ENCODE measurements at regions not wholly inside any gene's neighbourhood (a gene's known extent, or its start where the extent isn't known, plus 50 kb on each side); places are given as distances from the start of the nearest gene placed in this dataset.
A peak's percentile ranks its signal among the peaks of the same experiment; 100 is the strongest.

DNA sequence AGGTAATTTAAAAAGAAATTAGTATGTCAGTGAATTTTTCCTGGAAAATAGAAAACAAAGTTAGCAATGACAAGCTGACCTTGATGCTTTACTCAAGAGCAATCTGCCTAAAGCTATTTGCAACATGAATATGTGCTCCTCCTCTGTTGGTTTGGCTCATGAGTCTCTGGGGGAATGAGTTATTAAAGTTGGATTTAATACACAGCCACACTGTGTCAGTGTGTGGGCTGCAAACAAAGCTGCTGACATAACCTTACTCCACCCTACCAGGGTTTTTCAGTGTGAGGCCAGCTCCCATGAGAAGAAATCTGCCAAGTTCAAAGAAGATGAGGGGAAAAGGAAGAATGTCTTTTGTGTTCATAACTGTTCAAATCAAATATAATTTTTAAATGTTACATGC, 280.5 kb downstream of the TLL1 start:
- no peaks in the 10 kb centered on the region for H3K9me3 ChIP-seq (ENCODE audit: control insufficient read depth, insufficient read depth, low read depth, low read length)
- ChIA-PET CTCF (no interaction called here), POLR2A (no interaction called here)
- TF ChIP-seq ZNF548 (tag by site-specific recombination; IDR thresholded peaks at IDR 0.05) (no peak), ZNF121 (tag by site-specific recombination; IDR thresholded peaks at IDR 0.05) (no peak), ZBTB1 (tag by site-specific recombination; IDR thresholded peaks at IDR 0.05) (no peak), ZNF544 (tag by site-specific recombination; IDR thresholded peaks at IDR 0.05) (no peak), ZNF513 (tag by site-specific recombination; IDR thresholded peaks at IDR 0.05) (no peak), ZNF202 (tag by site-specific recombination; IDR thresholded peaks at IDR 0.05; ENCODE audit: borderline replicate concordance) (no peak), ZNF580 (tag by site-specific recombination; IDR thresholded peaks at IDR 0.05) (no peak), ZNF473 (tag by site-specific recombination; IDR thresholded peaks at IDR 0.05) (no peak), GLI4 (tag by site-specific recombination; IDR thresholded peaks at IDR 0.05) (no peak)
- no peak overlapping the region for H3K27ac ChIP-seq (ENCODE audit: extremely low read depth, low read depth, low read length)
- H3K4me1 ChIP-seq (ENCODE audit: control insufficient read depth, insufficient read depth, low read length): no peaks in the 10 kb centered on the region
- H3K36me3 ChIP-seq (ENCODE audit: control insufficient read depth in 2 of 2, insufficient read depth in 1 of 2, low read length in 2 of 2): no peaks in the 10 kb centered on the region
- H3K4me3 ChIP-seq (ENCODE audit: low read depth, low read length): no peak overlapping the region

DNA sequence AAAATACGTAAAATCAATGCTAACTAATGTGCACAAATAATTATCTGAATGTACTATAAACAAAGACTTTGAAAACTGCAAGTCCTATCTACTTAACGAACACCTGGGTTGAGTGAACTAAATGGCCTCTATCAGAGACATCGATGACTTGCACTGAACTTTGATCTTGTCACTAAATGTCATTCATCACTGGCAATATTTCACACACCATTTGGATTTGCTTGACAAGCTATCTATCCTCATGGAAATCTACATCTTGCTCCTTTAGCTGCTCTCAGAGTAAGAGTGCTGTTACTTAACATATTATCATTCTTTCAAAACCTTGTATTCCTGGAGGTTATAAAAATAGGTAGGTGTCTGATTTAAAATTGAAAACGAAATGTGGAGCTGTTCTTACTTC, 289.3 kb downstream of the TLL1 start:
- H3K27ac ChIP-seq (ENCODE audit: extremely low read depth, low read depth, low read length): no peak overlapping the region
- CTCF ChIA-PET: interaction anchor here (0.6 to 1.0 kb wide), 6 partner anchors 197 to 1983 kb away, joined by 3 to 7 read pairs (median 3); no protein-coding TSS in a partner anchor
- POLR2A ChIA-PET: no interaction called here
- H3K4me3 ChIP-seq (ENCODE audit: low read depth, low read length): no peak overlapping the region
- H3K4me1 ChIP-seq (ENCODE audit: control insufficient read depth, insufficient read depth, low read length): no peaks in the 10 kb centered on the region
- TF ChIP-seq EGR2 (tag by site-specific recombination; IDR thresholded peaks at IDR 0.05; ENCODE audit: low read depth) (no peak), ZNF324 (tag by site-specific recombination; IDR thresholded peaks at IDR 0.05) (no peak), ZNF449 (tag by site-specific recombination; IDR thresholded peaks at IDR 0.05) (no peak)
- H3K36me3 ChIP-seq (ENCODE audit: control insufficient read depth in 2 of 2, insufficient read depth in 1 of 2, low read length in 2 of 2): no peaks in the 10 kb centered on the region
- H3K9me3 ChIP-seq (ENCODE audit: control insufficient read depth, insufficient read depth, low read depth, low read length): no peaks in the 10 kb centered on the region

- Histone ChIP-seq H3K27ac (ENCODE audit: extremely low read depth, low read depth, low read length) (no peak overlapping the region), H3K9me3 (ENCODE audit: control insufficient read depth, insufficient read depth, low read depth, low read length) (no peaks in the 10 kb centered on the region), H3K4me1 (ENCODE audit: control insufficient read depth, insufficient read depth, low read length) (no peaks in the 10 kb centered on the region), H3K4me3 (ENCODE audit: low read depth, low read length) (no peak overlapping the region), H3K36me3 (ENCODE audit: control insufficient read depth in 2 of 2, insufficient read depth in 1 of 2, low read length in 2 of 2) (no peaks in the 10 kb centered on the region)
- POLR2A ChIA-PET: no interaction called here
- CTCF ChIA-PET: interaction anchor here (0.6 to 2.5 kb wide), 9 partner anchors 11 to 677 kb away, joined by 3 to 25 read pairs (median 3); no protein-coding TSS in a partner anchor
- peak; percentile 76 for TF ChIP-seq ZNF629 (tag by site-specific recombination; IDR thresholded peaks at IDR 0.05)
- TF ChIP-seq ZBTB21 (tag by site-specific recombination; IDR thresholded peaks at IDR 0.05): peak; percentile 69; the same call in 1 of the 2 replicates
- TF ChIP-seq ZNF214 (tag by site-specific recombination; IDR thresholded peaks at IDR 0.05; ENCODE audit: borderline replicate concordance): no peak
- peak; percentile 89 for TF ChIP-seq ZNF654 (tag by site-specific recombination; IDR thresholded peaks at IDR 0.05; ENCODE audit: low read depth)
- no peak for TF ChIP-seq BCL11A (tag by site-specific recombination; IDR thresholded peaks at IDR 0.05; ENCODE audit: low read depth)
- TF ChIP-seq YY1 (tag by site-specific recombination; IDR thresholded peaks at IDR 0.05): no peak
- no peak for TF ChIP-seq ZFP69B (tag by site-specific recombination; IDR thresholded peaks at IDR 0.05)
- TF ChIP-seq ZBTB11 (tag by site-specific recombination; conservative IDR thresholded peaks at IDR 0.05; ENCODE audit: low read depth): no peak
- TF ChIP-seq, protein P1, sequence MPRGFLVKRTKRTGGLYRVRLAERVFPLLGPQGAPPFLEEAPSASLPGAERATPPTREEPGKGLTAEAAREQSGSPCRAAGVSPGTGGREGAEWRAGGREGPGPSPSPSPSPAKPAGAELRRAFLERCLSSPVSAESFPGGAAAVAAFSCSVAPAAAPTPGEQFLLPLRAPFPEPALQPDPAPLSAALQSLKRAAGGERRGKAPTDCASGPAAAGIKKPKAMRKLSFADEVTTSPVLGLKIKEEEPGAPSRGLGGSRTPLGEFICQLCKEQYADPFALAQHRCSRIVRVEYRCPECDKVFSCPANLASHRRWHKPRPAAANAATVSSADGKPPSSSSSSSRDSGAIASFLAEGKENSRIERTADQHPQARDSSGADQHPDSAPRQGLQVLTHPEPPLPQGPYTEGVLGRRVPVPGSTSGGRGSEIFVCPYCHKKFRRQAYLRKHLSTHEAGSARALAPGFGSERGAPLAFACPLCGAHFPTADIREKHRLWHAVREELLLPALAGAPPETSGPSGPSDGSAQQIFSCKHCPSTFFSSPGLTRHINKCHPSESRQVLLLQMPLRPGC (tag by site-specific recombination; IDR thresholded peaks at IDR 0.05): no peak
- TF ChIP-seq ZNF501 (tag by site-specific recombination; IDR thresholded peaks at IDR 0.05): no peak
Measured at GRCh38 chr4:166165829-166166420, 292.9 kb downstream of the TLL1 start.
